Right lobe of liver (tissue), 6 donors: ENCODE measurements at regions not wholly inside any gene's neighbourhood (a gene's known extent, or its start where the extent isn't known, plus 50 kb on each side); places are given as distances from the start of the nearest gene placed in this dataset.
"Not testable (repeated sequence)": the region's sequence is repeated elsewhere in the genome, so short reads cannot be mapped to it uniquely, and the experiment has no call there.

ENCODE experiments used
- ATAC-seq, 4 donors: fragments of 200-7000 bp; cut with Tn5 transposase; one replicate each; pipeline ENCODE4 v1.9.1; 2020; ENCODE audit warnings: mild to moderate bottlenecking in 4 of 4, moderate library complexity in 4 of 4
- DNase-seq, 3 donors: peaks; one replicate each; pipeline ENCODE4 v3.0.0-alpha.2; 2020
- H3K27ac ChIP-seq, 3 donors: fragments of 200-600 bp; one replicate each; pipeline ENCODE4 v1.8.0; 2022
- H3K27me3 ChIP-seq, 2 donors: fragments of 200-600 bp; one replicate each; pipeline ENCODE4 v1.8.0; 2022
- H3K36me3 ChIP-seq, 4 donors: fragments of 200-600 bp; sonication (generic) in 1 of 4; one replicate each; pipeline versions ENCODE4 v1.5.1 to v1.8.0; 2017 to 2022; ENCODE audit warnings: control low read depth in 1 of 4
- H3K4me1 ChIP-seq, 4 donors: fragments of 200-600 bp; sonication (generic) in 1 of 4; one replicate each; pipeline versions ENCODE4 v1.5.1 to v1.8.0; 2017 to 2022; ENCODE audit warnings: control low read depth in 1 of 4
- H3K4me3 ChIP-seq, 3 donors: fragments of 200-600 bp; one replicate each; pipeline ENCODE4 v1.8.0; 2022
- H3K9me3 ChIP-seq, 4 donors: fragments of 200-600 bp; sonication (generic) in 1 of 4; one replicate each; pipeline versions ENCODE4 v1.5.1 to v1.8.0; 2017 to 2022; ENCODE audit warnings: control low read depth in 1 of 4
- POLR2A ChIP-seq: fragments of 450-650 bp; IDR thresholded peaks from one replicate; pipeline ENCODE4 v1.6.1; 2017; ENCODE audit warnings: antibody characterized with exemption, mild to moderate bottlenecking
- WGBS: methylation state at CpG from one replicate; pipeline ENCODE4 v1.1.6; 2018; ENCODE audit warnings: low coverage, low lambda C conversion rate; ENCODE audit not compliant: insufficient coverage; ENCODE audit errors: missing lambda C conversion rate; 5-methylcytosine and 5-hydroxymethylcytosine counted together
- intact Hi-C, 2 donors: fragments of 100-400 bp; cut with DNase I; formaldehyde crosslinking; loops; one replicate each; pipeline versions ENCODE4 v1.11.2 to v1.14.1; 2022
- TF ChIP-seq, protein P1 (sequence below), 4 donors: fragments of 200-600 bp in 3 of 4; fragments of 450-650 bp in 1 of 4; IDR thresholded peaks; one replicate each; pipeline versions ENCODE4 v1.5.1 to v1.8.0; 2016 to 2022; ENCODE audit warnings: antibody characterized with exemption in 4 of 4, mild to moderate bottlenecking in 2 of 4
- donor health status: DM: no; HTN: yes; CAD: no.
- donor health status: DM: no; HTN: no; CAD: no.
- donor health status: DM: no; HTN: no; CAD: no.
- donor health status: DM: no; HTN: yes; CAD: no.
- donor health status: DM: no; HTN: yes; CAD: no.

DNA sequence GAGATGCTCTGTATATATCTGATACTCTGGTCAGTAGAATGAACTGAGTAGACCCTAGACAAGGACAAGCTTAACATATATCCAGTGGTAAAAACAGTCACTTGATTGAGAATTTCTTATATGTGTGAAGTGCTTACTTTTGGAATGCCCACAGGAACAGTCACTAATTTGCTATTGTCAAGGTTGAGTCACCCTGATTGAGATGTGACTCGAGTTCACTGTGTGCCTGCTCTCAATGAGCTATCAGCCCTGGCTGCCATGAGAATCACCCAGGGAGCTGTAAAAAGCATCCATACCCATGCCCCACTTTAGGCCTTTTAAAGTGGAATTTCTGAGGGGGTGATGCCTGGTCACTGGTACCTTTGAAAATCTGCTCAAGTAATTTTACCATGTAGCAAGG lies 283.7 kb downstream of the SUCLG1 start:
- H3K9me3 ChIP-seq: no peaks in the 10 kb centered on the region
- intact Hi-C loops: no loop called here
- no peak overlapping the region for H3K4me3 ChIP-seq
- H3K36me3 ChIP-seq: no peaks in the 10 kb centered on the region
- no peak overlapping the region for H3K27ac ChIP-seq
- no peak for TF ChIP-seq POLR2A
- TF ChIP-seq, protein P1, sequence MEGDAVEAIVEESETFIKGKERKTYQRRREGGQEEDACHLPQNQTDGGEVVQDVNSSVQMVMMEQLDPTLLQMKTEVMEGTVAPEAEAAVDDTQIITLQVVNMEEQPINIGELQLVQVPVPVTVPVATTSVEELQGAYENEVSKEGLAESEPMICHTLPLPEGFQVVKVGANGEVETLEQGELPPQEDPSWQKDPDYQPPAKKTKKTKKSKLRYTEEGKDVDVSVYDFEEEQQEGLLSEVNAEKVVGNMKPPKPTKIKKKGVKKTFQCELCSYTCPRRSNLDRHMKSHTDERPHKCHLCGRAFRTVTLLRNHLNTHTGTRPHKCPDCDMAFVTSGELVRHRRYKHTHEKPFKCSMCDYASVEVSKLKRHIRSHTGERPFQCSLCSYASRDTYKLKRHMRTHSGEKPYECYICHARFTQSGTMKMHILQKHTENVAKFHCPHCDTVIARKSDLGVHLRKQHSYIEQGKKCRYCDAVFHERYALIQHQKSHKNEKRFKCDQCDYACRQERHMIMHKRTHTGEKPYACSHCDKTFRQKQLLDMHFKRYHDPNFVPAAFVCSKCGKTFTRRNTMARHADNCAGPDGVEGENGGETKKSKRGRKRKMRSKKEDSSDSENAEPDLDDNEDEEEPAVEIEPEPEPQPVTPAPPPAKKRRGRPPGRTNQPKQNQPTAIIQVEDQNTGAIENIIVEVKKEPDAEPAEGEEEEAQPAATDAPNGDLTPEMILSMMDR (IDR thresholded peaks at IDR 0.05): no peak
- H3K4me1 ChIP-seq: peaks cover 0 to 2% (median 0%) of the 10 kb centered on the region in 4 donors
- no peak for ATAC-seq
- H3K27me3 ChIP-seq: no peaks in the 10 kb centered on the region
- 44% methylated on average over 1 of the region's 1 CpG for WGBS
- DNase-seq: no peak

DNA sequence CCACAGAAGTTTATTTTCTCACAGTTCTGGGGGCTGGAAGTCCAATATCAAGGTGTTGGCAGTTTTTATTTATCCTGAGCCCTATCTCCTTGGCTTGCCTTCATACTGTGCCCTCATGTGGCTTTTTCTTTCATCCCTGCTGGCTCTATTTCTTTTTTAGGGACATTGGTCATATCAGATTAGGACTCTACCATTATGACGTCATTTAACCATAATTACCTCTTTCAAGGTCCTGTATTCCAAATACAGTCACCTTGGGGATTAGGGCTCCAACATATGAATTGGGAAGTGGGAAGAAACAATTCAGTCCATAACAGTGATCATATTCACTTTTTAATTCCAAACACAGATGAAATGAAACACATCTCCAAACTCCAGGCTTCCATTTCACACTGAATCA lies 286.0 kb downstream of the SUCLG1 start:
- no peak for ATAC-seq
- DNase-seq: no peak
- Histone ChIP-seq H3K9me3 (no peaks in the 10 kb centered on the region), H3K27ac (no peak overlapping the region), H3K36me3 (no peaks in the 10 kb centered on the region), H3K27me3 (no peaks in the 10 kb centered on the region), H3K4me3 (no peak overlapping the region), H3K4me1 (peaks cover 0 to 2% (median 0%) of the 10 kb centered on the region in 4 donors)
- TF ChIP-seq POLR2A: no peak
- TF ChIP-seq, protein P1 (IDR thresholded peaks at IDR 0.05): no peak
- intact Hi-C loops: no loop called here
- WGBS: 78% methylated on average over 1 of the region's 1 CpG

DNA sequence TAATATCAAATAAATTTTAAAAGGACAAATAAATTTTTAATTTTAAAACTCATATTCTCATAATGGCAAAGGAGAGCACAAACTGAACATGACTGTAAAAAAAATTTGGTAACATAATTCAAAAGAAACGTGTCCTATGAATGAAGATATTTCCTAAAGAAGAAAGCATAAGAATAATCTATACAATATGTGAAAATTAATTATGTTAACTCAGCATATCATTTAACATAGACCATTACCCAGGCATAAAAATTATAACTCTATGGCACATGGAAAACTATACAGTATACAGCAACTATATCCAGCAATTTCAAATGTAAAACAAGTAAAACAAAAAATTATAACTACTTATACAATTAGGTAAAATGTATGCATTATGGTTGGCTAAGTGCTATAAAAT lies 288.1 kb downstream of the SUCLG1 start:
- TF ChIP-seq, protein P1 (IDR thresholded peaks at IDR 0.05): no peak
- TF ChIP-seq POLR2A: no peak

DNA sequence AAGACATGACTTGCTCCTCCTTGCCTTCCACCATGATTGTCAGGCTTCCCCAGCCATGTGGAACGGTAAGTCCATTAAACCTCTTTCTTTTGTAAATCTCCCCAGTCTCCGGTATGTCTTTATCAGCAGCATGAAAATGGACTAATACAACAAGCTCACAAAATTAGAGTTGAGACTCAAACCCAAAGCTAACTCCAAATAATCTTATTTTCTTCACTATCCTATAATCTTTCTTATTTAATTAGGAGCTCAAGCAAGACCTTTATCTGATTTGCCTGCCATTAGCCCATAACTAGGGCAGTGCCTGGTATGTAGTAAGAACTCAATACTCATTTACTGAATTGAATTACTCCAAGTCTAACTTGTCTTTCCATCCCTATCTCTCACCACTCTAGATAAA lies 289.2 kb downstream of the SUCLG1 start:
- 81% methylated on average over 2 of the region's 2 CpGs for WGBS
- H3K9me3 ChIP-seq: no peaks in the 10 kb centered on the region

More for the DNA sequence above, 288.1 kb downstream of the SUCLG1 start:
- Histone ChIP-seq H3K9me3 (no peaks in the 10 kb centered on the region), H3K4me3 (no peak overlapping the region), H3K27ac (no peak overlapping the region), H3K27me3 (no peaks in the 10 kb centered on the region), H3K4me1 (peaks cover 0 to 2% (median 0%) of the 10 kb centered on the region in 4 donors), H3K36me3 (no peaks in the 10 kb centered on the region)
- no peak for ATAC-seq
- 35% methylated on average over 1 of the region's 1 CpG for WGBS
- intact Hi-C loops: no loop called here
- no peak for DNase-seq

DNA sequence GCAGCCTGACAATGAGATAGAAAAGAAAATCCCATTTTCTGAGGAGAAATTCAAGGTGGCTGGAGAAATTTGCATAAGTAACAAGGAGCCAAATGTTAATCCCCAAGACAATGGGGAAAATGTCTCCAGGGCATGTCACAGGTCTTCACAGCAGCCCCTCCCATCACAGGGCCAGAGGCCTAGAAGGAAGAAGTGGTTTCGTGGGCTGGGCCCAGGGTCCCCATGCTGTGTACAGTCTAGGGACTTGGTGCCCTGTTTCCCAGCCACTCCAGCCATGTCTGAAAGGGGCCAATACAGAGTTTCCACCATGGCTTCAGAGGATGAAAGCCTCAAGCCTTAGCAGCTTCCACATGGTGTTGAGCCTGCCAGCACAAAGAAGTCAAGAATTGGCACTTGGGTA lies 290.5 kb downstream of the SUCLG1 start:
- H3K9me3 ChIP-seq, ATAC-seq, DNase-seq, H3K27ac ChIP-seq, H3K27me3 ChIP-seq, H3K4me1 ChIP-seq, H3K4me3 ChIP-seq, intact Hi-C loops, H3K36me3 ChIP-seq: not testable (repeated sequence)
- WGBS: no CpG with 5 or more reads among the region's 1 CpG

More for the DNA sequence above, 289.2 kb downstream of the SUCLG1 start:
- TF ChIP-seq POLR2A: no peak
- TF ChIP-seq, protein P1 (IDR thresholded peaks at IDR 0.05): no peak
- H3K27me3 ChIP-seq: no peaks in the 10 kb centered on the region
- H3K4me3 ChIP-seq: no peak overlapping the region
- intact Hi-C loops: no loop called here
- ATAC-seq (no peak), DNase-seq (no peak)
- no peak overlapping the region for H3K27ac ChIP-seq
- H3K36me3 ChIP-seq: no peaks in the 10 kb centered on the region
- peaks cover 0 to 2% (median 0%) of the 10 kb centered on the region in 4 donors for H3K4me1 ChIP-seq
